WTC11 (cell line): ENCODE measurements at regions not wholly inside any gene's neighbourhood (a gene's known extent, or its start where the extent isn't known, plus 50 kb on each side); places are given as distances from the start of the nearest gene placed in this dataset.

ENCODE experiments used
- ATAC-seq: fragments of 200-7000 bp; cut with Tn5 transposase; 2 replicates; pipeline ENCODE4 v1.10.0; 2021; ENCODE audit warnings: mild to moderate bottlenecking, moderate library complexity
- CTCF ChIA-PET: fragments of 300-600 bp; sonication (Branson Sonifier 250); formaldehyde crosslinking; loops from one replicate; lab custom pipeline; 2021; ENCODE audit warnings: antibody characterized with exemption; lab: Charles Lee
- POLR2A ChIA-PET: fragments of 350-600 bp; sonication (Branson Sonifier 250); formaldehyde crosslinking; loops from one replicate; lab custom pipeline; 2021; ENCODE audit warnings: antibody characterized with exemption; lab: Charles Lee
- DNase-seq: peaks from one replicate; pipeline ENCODE4 v3.0.0; 2021; ENCODE audit warnings: low spot score
- H3K27ac Mint-ChIP-seq: 2 replicates; pipeline ENCODE4 v1.8.0; 2021; ENCODE audit warnings: mixed read lengths
- H3K27me3 Mint-ChIP-seq: 2 replicates; pipeline ENCODE4 v1.8.0; 2021; ENCODE audit warnings: low read depth, mild to moderate bottlenecking, moderate library complexity, mixed read lengths
- H3K36me3 Mint-ChIP-seq: 2 replicates; pipeline ENCODE4 v1.8.0; 2021; ENCODE audit warnings: mixed read lengths
- H3K4me1 Mint-ChIP-seq: 2 replicates; pipeline ENCODE4 v1.8.0; 2022; ENCODE audit warnings: mixed read lengths
- H3K4me3 Mint-ChIP-seq: 2 replicates; pipeline ENCODE4 v1.8.0; 2021; ENCODE audit warnings: mild to moderate bottlenecking, moderate library complexity, mixed read lengths
- H3K9me3 Mint-ChIP-seq: 2 replicates; pipeline ENCODE4 v1.8.0; 2021; ENCODE audit warnings: mixed read lengths
- ATF1 ChIP-seq: sonication (generic); formaldehyde crosslinking; IDR thresholded peaks from 2 replicates; pipeline ENCODE4 v1.8.1; 2023; ENCODE audit warnings: mild to moderate bottlenecking, moderate library complexity, missing genetic modification reagents
- E2F1 ChIP-seq: sonication (generic); formaldehyde crosslinking; IDR thresholded peaks from 2 replicates; pipeline ENCODE4 v1.8.0; 2022; ENCODE audit warnings: mild to moderate bottlenecking, missing genetic modification reagents
- E2F4 ChIP-seq: sonication (generic); formaldehyde crosslinking; IDR thresholded peaks from 2 replicates; pipeline ENCODE4 v1.8.1; 2022; ENCODE audit warnings: low read depth, mild to moderate bottlenecking, moderate library complexity, missing genetic modification reagents, borderline replicate concordance
- ERG ChIP-seq: fragments of 250-450 bp; sonication (Bioruptor Pico); IDR thresholded peaks from 2 replicates; pipeline ENCODE4 v1.8.0; 2021; ENCODE audit warnings: mild to moderate bottlenecking
- ETV6 ChIP-seq: sonication (generic); formaldehyde crosslinking; IDR thresholded peaks from 2 replicates; pipeline ENCODE4 v1.8.1; 2022; ENCODE audit warnings: mild to moderate bottlenecking, missing genetic modification reagents
- HMGA2 ChIP-seq: fragments of 250-450 bp; sonication (Bioruptor Pico); IDR thresholded peaks from 2 replicates; pipeline ENCODE4 v1.4.0; 2021; ENCODE audit warnings: mild to moderate bottlenecking, moderate library complexity
- MLX ChIP-seq: sonication (generic); formaldehyde crosslinking; IDR thresholded peaks from 2 replicates; pipeline ENCODE4 v1.8.1; 2023; ENCODE audit warnings: mild to moderate bottlenecking, missing genetic modification reagents, moderate library complexity
- NFYB ChIP-seq: sonication (generic); formaldehyde crosslinking; conservative IDR thresholded peaks from 2 replicates; pipeline ENCODE4 v1.8.0; 2022; ENCODE audit warnings: low read depth, missing genetic modification reagents
- PRRX2 ChIP-seq: fragments of 250-450 bp; sonication (Bioruptor Pico); IDR thresholded peaks from 2 replicates; pipeline ENCODE4 v1.8.0; 2021; ENCODE audit warnings: mild to moderate bottlenecking
- RORB ChIP-seq: fragments of 250-450 bp; sonication (Bioruptor Pico); IDR thresholded peaks from 2 replicates; pipeline ENCODE4 v1.9.0; 2021; ENCODE audit warnings: mild to moderate bottlenecking
- TEAD1 ChIP-seq: sonication (generic); formaldehyde crosslinking; IDR thresholded peaks from 2 replicates; pipeline ENCODE4 v1.8.0; 2022; ENCODE audit warnings: mild to moderate bottlenecking, missing genetic modification reagents
- ZBTB21 ChIP-seq: sonication (generic); formaldehyde crosslinking; IDR thresholded peaks from 2 replicates; pipeline ENCODE4 v1.8.1; 2023; ENCODE audit warnings: mild to moderate bottlenecking, missing genetic modification reagents, borderline replicate concordance
- ZBTB43 ChIP-seq: sonication (generic); formaldehyde crosslinking; IDR thresholded peaks from 2 replicates; pipeline ENCODE4 v1.8.1; 2023; ENCODE audit warnings: mild to moderate bottlenecking, missing genetic modification reagents
- ZNF121 ChIP-seq: sonication (generic); formaldehyde crosslinking; IDR thresholded peaks from 2 replicates; pipeline ENCODE4 v1.8.0; 2023; ENCODE audit warnings: missing genetic modification reagents
- TF ChIP-seq, protein P1 (sequence below): sonication (generic); formaldehyde crosslinking; IDR thresholded peaks from 2 replicates; pipeline ENCODE4 v1.8.0; 2022; ENCODE audit warnings: mild to moderate bottlenecking, missing genetic modification reagents
- TF ChIP-seq, protein P2 (sequence below): sonication (generic); formaldehyde crosslinking; IDR thresholded peaks from 2 replicates; pipeline ENCODE4 v1.8.1; 2022; ENCODE audit warnings: low read depth, missing genetic modification reagents, borderline replicate concordance
- TF ChIP-seq, protein P3 (sequence below): sonication (generic); formaldehyde crosslinking; IDR thresholded peaks from 2 replicates; pipeline ENCODE4 v1.8.0; 2022; ENCODE audit warnings: mild to moderate bottlenecking, missing genetic modification reagents
- TF ChIP-seq, protein P4 (sequence below): sonication (generic); formaldehyde crosslinking; IDR thresholded peaks from 2 replicates; pipeline ENCODE4 v1.8.1; 2022; ENCODE audit warnings: mild to moderate bottlenecking, moderate library complexity, missing genetic modification reagents

GRCh38 chr6:141107591-141108160, 1025.0 kb upstream of the GJE1 start:
- H3K9me3 Mint-ChIP-seq: peaks cover 18% of the 10 kb centered on the region
- TF ChIP-seq E2F1 (CRISPR knock-in tag) (no peak), E2F4 (CRISPR knock-in tag) (no peak), TEAD1 (CRISPR knock-in tag) (no peak), NFYB (CRISPR knock-in tag) (no peak), ERG (CRISPR knock-in tag) (no peak)
- TF ChIP-seq, protein P1, sequence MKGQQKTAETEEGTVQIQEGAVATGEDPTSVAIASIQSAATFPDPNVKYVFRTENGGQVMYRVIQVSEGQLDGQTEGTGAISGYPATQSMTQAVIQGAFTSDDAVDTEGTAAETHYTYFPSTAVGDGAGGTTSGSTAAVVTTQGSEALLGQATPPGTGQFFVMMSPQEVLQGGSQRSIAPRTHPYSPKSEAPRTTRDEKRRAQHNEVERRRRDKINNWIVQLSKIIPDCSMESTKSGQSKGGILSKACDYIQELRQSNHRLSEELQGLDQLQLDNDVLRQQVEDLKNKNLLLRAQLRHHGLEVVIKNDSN (CRISPR knock-in tag): no peak
- TF ChIP-seq, all 79 proteins: peak for 0
- Mint-ChIP-seq H3K27ac (peak overlapping the region; percentile 26), H3K4me1 (peaks cover 45% of the 10 kb centered on the region), H3K27me3 (no peaks in the 10 kb centered on the region), H3K4me3 (no peak overlapping the region), H3K36me3 (peaks cover 23% of the 10 kb centered on the region)
- DNase-seq (no peak), ATAC-seq (peak; percentile 44; the same call in 1 of the 2 replicates)
- ChIA-PET CTCF (no interaction called here), POLR2A (no interaction called here)

- H3K9me3 Mint-ChIP-seq: peaks cover 18% of the 10 kb centered on the region
- ATAC-seq: peak; percentile 95
- H3K4me3 Mint-ChIP-seq: peak overlapping the region; percentile 25
- TF ChIP-seq, protein P2, sequence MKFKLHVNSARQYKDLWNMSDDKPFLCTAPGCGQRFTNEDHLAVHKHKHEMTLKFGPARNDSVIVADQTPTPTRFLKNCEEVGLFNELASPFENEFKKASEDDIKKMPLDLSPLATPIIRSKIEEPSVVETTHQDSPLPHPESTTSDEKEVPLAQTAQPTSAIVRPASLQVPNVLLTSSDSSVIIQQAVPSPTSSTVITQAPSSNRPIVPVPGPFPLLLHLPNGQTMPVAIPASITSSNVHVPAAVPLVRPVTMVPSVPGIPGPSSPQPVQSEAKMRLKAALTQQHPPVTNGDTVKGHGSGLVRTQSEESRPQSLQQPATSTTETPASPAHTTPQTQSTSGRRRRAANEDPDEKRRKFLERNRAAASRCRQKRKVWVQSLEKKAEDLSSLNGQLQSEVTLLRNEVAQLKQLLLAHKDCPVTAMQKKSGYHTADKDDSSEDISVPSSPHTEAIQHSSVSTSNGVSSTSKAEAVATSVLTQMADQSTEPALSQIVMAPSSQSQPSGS (CRISPR knock-in tag): no peak
- TF ChIP-seq ETV6 (CRISPR knock-in tag): peak; percentile 56; the same call in 1 of the 2 replicates
- no peak for TF ChIP-seq ATF1 (CRISPR knock-in tag)
- 0 out of 2 replicates have a peak, but pooled peaks have one; percentile 14 for TF ChIP-seq HMGA2 (CRISPR knock-in tag)
- peak; percentile 23; the same call in 1 of the 2 replicates for TF ChIP-seq TEAD1 (CRISPR knock-in tag)
- 0 out of 2 replicates have a peak, but pooled peaks have one; percentile 49 for TF ChIP-seq ZBTB43
- no peak for TF ChIP-seq PRRX2
- TF ChIP-seq, protein P3, sequence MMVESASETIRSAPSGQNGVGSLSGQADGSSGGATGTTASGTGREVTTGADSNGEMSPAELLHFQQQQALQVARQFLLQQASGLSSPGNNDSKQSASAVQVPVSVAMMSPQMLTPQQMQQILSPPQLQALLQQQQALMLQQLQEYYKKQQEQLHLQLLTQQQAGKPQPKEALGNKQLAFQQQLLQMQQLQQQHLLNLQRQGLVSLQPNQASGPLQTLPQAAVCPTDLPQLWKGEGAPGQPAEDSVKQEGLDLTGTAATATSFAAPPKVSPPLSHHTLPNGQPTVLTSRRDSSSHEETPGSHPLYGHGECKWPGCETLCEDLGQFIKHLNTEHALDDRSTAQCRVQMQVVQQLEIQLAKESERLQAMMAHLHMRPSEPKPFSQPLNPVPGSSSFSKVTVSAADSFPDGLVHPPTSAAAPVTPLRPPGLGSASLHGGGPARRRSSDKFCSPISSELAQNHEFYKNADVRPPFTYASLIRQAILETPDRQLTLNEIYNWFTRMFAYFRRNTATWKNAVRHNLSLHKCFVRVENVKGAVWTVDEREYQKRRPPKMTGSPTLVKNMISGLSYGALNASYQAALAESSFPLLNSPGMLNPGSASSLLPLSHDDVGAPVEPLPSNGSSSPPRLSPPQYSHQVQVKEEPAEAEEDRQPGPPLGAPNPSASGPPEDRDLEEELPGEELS: peak; percentile 75; the same call in 1 of the 2 replicates
- TF ChIP-seq MLX (CRISPR knock-in tag): no peak
- TF ChIP-seq, protein P4, sequence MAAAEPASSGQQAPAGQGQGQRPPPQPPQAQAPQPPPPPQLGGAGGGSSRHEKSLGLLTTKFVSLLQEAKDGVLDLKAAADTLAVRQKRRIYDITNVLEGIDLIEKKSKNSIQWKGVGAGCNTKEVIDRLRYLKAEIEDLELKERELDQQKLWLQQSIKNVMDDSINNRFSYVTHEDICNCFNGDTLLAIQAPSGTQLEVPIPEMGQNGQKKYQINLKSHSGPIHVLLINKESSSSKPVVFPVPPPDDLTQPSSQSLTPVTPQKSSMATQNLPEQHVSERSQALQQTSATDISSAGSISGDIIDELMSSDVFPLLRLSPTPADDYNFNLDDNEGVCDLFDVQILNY (CRISPR knock-in tag): no peak
- peak; percentile 42; the same call in 1 of the 2 replicates for TF ChIP-seq ZBTB21
- no peak for TF ChIP-seq ZNF121 (CRISPR knock-in tag)
- no peak for TF ChIP-seq RORB (CRISPR knock-in tag)
- H3K4me1 Mint-ChIP-seq: peaks cover 30% of the 10 kb centered on the region
- POLR2A ChIA-PET: no interaction called here
- peak; percentile 59 for DNase-seq
- CTCF ChIA-PET: interaction anchor here (0.8 to 1.0 kb wide), 2 partner anchors 28 to 458 kb away, joined by 3 to 4 read pairs; no protein-coding TSS in a partner anchor
- peaks cover 21% of the 10 kb centered on the region for H3K36me3 Mint-ChIP-seq
- peak overlapping the region; percentile 98 for H3K27ac Mint-ChIP-seq
- no peaks in the 10 kb centered on the region for H3K27me3 Mint-ChIP-seq
Observed at GRCh38 chr6:141105481-141105880, 1027.2 kb upstream of the GJE1 start.
